SKM-1 treated with dmso at 0.1 percent for 144 hours (cell line): ENCODE measurements at regions not wholly inside any gene's neighbourhood (a gene's known extent, or its start where the extent isn't known, plus 50 kb on each side); places are given as distances from the start of the nearest gene placed in this dataset.
"Not testable (repeated sequence)": the region's sequence is repeated elsewhere in the genome, so short reads cannot be mapped to it uniquely, and the experiment has no call there.

Experiments used
- DNase-seq: peaks from one replicate; lab custom pipeline; 2025; ENCODE audit not compliant: unreplicated experiment; lab: John Stamatoyannopoulos, UW

DNA sequence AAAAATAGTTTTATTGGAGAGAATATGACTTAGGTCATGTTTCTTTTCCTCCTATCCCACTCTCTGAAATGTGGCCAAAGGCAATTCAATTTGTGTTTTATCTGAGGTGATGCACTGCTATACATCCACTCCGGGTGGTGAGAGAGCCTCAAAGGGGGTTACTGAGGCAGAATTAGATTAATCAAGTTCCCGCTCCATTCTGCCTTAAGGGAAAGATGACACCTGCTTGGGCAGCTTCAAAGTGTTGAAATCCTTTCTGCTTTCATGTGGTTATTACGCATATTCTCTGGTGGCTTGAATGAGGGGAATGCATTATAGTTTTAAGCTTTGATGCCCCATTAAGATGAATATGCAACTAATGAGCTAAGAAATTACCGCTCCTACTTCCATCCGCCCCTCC is 213.0 kb upstream of the TMEFF2 start:
- no peak for DNase-seq

DNA sequence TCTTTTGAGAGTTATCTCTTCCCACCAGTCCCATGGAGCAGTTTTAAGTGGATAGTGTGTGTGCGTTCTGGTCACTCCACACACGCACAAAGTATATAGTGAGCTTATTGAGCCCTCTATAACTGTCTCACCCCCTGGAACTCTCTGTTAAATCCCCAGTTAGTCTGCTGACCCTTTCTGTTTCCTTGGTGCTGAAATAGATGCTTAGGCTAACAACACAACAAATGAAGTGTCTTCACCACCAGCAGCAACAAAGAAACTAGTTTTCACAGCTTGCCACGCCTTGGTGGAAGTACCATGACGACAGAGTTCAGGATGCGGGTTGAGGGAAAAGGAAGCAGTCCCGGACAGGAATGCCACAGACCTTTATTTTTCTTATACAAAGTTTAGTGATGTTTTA is 203.5 kb upstream of the TMEFF2 start:
- DNase-seq: no peak

DNA sequence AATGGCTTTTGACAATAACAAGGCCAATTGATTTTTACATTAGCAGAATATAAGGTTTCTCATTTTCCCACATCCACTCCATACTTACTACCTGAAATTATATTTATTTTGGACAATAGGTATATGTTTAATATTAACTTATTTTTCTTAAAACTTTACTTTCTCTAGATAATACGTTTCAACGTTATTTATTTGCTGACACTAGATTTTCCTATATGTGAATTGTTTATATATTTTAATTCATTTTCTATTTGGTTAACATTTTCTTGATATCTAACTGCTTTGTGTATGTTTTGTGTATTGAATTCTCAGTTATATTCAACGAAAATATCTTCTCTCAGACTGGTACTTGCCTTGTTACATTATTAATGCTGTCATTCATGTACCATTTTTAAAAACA is 199.9 kb upstream of the TMEFF2 start:
- no peak for DNase-seq

DNA sequence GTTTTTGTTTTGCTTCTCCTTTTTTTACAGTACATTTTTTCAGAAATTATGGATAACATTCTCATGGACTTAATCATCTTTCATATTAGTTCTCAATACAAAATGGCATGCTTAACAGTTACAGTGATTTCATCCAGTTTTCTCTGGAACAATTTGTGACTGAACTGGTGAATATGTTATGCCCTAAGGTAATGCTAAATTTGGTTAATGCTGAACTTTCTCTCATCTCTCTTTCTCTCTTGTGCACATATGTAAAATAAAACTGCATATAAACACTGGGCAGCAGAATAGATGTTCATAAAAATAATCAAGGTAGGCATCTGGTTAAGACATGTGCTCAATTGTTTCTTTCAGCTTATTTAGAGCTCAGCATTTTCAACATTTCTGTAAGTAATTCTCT is 196.3 kb upstream of the TMEFF2 start:
- no peak for DNase-seq

DNA sequence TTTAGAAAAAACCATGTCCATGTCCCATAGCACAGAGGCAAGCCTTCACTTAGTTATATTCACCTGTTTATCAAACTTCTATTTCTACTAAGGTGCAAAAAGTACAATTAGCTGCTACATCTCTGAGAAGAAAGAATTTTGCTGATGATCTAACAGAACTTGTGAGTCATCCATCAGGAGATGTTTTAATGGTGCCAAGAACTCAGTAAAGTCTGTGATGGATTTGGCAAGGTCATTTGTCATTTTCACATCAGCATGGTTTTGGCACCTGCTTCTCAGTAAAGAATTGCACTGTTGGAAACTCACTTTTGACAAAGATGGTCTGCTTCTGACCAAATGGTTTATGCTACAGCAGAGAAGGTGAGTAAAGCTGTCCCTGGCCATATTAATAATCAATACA is 195.7 kb upstream of the TMEFF2 start:
- DNase-seq: no peak

DNA sequence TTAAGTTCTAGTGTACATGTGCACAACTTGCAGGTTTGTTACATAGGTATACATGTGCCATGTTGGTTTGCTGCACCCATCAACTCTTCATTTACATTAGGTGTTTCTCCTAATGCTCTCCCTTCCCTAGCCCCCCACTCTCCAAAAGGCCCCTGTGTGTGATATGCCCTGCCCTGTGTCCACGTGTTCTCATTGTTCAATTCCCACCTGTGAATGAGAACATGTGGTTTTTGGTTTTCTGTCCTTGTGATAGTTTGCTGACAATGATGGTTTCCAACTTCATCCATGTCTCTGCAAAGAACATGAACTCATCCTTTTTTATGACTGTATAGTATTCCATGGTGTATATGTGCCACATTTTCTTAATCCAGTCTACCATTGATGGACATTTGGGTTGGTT is 189.5 kb upstream of the TMEFF2 start:
- DNase-seq: not testable (repeated sequence)

DNA sequence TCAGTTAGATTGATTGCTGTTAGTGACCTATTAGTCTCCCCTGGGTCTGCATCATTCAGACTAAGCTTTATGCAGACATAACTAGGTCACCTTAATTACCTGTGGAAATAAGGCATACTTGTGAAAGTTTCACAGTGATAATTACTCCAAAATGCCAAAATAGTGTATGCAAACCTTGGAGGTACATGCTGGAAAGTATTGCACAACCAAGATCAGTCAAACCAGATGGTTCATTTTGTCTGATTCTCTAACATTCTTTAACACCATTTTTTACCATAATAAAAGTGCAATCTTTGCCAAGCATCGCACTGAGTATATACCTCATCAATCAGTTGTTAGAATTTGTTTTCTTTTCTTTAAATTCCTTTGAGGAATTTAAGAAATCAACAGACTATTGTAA is 186.3 kb upstream of the TMEFF2 start:
- DNase-seq: no peak

DNA sequence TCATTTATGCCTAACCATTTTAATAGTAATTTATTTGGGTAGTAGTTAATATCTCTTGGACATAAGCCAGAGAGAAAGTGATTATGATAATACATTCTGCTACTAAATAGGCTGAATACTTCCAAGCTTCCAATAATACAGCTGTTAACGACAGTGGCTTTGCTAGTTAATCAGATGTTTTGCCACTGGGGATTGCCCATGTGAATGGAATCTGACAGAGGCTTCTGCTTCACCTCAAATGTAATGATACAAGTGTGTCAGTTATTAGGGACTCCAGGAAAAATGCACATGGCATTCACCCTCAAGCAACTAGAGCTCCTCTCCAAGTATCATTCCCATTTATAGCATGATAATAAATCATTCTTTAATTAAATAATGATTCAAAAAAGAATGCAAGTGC is 185.0 kb upstream of the TMEFF2 start:
- no peak for DNase-seq

DNA sequence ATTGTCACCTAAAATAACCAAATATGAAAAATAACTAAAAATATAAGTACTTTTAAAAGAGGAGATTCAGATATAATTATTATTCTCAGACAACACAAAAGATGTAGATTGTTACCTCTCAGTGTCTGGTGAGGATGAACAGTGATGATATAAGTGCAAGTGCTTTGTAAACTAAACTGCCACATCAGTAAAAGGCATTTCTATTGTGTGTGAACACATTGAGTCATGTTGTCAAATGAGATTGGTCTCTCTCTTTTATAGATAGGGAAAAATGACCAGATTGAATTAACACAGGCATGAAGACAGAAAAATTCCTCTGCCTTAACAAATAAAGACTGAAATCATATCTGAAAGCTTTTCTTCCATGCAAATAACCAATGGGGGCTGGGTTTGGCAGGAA is 182.4 kb upstream of the TMEFF2 start:
- no peak for DNase-seq

DNA sequence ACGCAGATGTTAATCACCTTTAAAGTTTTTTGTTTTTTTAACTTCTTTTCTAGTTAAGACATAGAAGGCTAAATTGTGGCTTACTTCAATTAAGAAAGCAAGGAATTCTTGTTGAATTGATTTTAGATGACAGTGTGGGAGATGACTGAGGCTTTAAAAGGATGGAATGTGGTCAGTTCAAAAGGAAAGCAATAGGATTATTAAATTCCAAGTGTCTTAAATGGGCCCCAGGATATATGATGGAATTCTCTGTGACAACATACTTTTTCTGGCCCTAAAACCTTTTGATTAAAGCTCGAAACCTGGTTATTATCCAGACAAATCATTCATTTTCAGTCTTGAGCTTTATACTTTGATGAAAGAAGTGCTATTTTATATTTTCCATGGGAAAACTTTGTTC is 179.0 kb upstream of the TMEFF2 start:
- DNase-seq: no peak

DNA sequence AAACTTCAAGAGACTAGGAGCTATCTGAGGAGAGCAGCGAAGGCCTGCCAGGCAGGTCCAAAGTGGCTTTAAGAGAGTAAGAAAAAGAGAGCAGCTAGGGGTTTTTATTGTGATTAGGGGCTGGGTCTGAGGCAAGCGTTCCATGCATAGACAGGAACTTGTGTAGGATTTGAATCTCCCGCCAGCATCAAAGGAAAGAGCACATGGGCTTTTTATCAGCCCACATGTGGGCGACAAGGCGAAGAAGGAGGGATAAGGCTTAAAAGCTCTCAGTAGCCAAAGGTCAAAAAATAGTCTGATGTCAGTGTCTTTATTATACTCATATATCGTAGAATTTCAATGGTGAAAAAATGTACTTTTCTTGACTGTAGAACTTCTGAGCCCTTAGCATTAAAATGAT is 178.5 kb upstream of the TMEFF2 start:
- DNase-seq: no peak

DNA sequence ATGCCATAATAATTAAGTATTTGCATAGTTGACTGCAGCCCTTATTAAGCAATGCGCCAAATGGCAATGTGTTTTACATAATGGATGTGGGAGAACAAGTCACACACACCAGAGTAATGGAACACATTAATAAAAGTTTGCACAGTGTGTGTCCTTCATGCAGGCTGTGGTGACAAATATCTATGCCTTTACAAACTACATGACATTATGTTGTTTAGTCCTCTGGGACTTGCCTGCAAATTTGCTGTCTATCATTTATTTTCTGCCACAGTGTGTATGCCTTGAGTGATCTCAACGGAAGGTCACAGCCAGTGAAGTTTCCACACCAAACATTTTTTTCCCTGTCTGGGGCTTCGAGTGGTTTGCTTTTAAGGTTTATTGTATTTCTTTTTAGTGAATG is 175.2 kb upstream of the TMEFF2 start:
- DNase-seq: no peak

DNA sequence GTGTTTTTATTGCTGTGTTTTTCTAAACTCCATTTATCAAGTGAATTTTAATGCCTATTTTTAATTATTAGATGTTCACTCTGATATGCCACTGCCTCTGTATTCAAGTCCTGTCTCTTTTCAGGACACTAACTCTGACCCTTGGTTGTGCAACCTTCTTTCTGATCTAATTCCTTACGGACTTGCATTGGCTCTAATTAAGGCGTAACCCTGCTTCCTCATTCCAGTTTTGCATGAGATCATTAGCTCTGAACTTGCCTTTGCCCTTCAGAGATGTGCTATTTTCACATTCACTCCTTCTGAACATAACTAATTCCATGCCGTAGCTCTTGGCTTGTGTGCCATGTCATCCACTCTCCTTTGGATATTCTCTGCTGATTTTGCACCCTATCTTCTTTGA is 162.5 kb upstream of the TMEFF2 start:
- DNase-seq: no peak

DNA sequence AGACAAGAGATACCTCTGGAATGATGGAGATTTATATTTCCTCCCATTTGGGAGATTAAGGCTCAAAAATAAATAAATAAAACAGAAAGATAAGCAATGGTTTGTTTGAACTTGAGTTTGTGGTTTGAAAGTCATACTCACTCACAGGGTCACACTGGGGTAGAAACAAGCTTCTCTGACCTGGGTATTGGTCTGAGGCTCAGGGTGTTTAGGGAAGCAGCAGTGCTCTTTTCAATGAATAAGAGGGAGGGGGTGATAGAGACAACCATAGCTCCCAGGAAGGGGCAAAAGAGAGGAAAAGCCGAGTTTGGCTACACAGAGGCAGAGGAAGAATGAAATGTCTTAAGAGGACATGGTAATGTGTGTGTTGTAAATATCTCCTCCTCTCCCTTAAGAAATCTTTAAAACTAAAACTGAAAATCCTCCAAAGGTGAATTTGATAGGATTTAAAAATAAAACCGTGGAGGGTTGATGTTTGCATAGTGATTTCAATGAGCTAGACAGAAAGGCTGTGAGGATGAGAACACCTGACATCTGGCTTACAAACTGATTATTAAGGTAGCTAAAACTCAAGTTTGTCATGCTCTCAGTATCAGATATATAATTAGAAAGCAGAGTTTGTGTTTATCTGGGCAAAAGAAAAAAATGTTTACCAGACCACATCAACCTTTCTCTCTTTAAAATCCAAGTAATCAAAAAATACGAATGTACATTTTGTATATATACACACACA is 159.9 kb upstream of the TMEFF2 start:
- DNase-seq: no peak

DNA sequence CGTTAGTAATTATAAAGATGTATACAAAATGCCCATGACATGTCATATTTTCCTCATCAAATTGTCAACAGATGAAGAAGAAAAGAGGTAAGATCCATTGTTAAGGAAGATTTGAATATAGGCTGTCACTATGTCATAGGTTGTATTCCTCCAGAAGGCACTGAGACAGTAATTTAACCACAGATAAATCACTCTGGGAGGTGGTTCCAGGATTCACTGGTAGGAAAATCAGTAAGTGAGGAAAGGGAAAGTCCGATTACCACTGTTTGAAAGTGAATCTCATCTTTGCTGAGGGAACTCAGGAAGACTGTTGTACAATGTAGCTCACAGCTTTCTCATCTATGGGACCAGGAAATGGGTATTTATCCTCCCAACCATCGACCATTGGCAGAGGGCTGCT is 152.8 kb upstream of the TMEFF2 start:
- no peak for DNase-seq

DNA sequence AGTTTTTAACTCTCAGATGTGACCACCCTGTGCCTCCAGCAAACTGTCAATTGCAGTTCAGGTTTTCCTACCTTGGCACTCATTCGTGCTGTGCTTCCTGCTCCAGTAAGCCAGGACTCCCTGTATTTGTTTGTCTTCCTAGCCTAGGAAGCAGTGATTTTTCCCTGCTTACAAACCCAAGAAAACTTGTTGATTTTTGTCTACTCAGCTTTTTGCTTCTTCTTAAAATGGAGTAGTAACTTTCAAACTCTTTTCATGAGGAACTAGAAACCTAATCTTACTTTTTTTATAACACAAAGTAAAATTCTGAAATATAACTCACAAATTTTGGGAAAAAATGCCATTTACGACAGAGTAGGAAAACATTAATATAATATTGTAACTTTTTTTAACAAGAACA is 150.6 kb upstream of the TMEFF2 start:
- no peak for DNase-seq

DNA sequence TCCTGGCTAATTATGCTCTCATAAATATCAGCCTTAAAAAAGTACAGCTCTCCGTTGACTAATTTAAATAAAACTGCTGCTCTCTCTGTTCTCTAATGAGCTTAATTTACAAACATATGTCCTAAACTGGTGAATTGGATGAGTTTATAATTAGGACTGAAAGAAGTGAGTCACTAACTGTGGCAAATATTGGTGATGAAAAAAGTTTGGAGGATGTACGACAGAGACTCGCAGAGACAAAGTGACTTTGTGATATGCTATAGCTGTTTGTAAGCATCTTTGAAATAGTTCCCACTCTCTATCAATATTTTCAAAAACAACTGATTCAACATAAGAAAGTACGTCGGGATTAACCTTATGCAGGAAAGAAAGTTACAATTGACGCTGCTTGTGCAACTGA is 138.9 kb upstream of the TMEFF2 start:
- no peak for DNase-seq

DNA sequence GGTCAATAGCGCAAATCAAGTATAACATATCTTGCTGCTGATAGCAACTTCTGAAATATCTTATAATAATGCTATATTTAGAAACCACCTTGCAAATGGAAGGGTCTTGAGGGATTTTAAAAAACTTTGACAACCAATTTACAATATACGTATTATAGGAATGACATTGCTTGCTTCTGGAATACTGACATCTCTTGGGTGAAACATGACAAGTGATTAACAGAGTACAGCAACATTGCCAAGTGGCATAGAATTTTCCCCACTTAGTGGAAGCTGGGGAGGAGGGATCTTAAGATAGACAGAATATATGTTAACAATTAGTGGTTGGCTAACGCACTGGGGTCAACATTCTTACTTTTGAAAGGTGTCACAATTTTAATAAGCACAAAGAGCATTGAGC is 133.6 kb upstream of the TMEFF2 start:
- DNase-seq: no peak

DNA sequence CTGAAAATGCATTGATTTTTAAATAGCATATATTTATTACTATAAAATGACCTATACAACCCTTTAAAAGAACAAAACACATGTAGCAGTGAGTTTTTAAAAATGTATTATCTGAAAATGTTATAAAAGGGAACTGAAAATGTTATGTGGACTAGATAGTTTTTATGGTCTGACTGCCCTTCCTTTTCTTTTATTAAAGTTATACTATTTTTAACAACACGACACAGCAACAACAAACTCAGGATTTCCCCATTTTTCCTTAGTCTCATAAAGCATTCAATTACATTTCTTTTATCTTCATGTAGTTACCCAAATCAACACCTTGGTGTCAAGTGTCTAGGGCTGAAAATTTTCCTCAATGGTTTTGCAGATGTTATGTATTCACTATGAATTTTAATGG is 132.8 kb upstream of the TMEFF2 start:
- no peak for DNase-seq

DNA sequence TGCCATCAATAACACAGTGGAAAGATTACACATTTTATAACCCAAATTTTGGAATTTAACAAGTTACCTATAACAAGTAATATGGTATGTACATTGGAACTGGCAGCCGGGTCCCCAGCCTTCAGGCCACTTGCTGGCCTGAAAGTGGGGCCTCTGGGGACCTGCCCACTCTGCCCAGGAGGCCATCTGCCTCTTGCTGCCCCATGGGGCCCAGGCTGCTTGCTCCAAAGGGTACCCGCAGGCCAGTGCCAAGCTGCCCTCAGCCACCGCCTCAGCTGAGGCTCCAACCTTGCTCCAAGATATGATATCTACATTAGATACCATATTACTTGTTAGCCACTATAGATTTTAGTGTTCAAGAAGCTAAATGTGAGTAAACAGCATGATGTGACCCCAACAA is 120.8 kb upstream of the TMEFF2 start:
- DNase-seq: no peak

DNA sequence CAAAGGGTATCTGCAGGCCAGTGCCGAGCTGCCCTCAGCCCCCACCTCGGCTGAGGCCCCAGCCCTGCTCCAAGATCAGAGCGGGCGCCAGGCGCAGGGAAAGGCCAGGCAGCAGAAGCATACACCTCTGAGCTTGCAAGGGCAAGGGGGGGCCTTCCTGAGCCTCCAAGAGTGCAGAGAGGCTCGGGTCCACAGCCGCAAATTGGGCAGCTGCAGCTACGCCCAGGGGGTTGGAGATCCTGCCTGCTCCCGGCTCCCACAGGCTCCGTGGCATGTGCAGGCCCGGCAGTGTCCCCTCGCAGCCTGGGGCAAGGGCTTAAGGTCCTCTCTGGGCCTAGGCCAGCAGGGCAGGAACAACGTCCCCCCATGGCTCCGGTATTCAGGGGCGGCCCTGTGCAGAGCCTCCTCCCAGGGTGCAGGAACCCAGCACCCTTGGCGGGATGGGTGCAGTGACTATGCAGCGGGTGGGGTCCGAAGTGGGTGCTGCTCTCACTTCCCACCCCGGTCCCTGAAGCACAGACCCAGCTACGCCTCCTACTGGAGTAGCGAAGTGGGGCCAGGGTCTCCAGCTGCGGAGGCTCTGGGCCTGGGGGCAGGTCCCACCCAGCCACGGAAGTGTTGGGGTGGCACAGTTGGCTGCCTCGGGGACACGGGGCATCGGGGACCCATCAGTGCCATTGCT is 120.2 kb upstream of the TMEFF2 start:
- DNase-seq: no peak

DNA sequence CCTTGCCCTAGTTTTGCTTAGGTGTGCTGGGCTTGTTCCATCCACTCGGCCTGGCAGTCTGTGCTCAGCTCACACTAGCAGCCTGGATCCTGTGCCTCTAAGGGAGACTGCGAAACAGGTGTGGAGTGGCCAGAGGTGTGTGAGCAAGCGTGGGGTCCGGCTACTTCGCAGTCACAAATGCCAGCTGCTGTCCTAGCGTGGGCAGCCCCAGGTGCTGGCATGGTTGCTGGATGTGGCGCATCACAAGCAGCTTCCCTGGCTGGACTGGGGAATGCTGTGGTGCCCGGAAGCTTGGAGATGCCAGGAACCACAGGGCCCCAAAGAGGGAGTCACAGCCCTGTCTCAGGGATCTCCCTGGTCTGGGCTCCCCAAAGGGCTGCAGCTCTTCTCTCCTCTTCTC is 119.0 kb upstream of the TMEFF2 start:
- no peak for DNase-seq
